ENCODE measurements at regions not wholly inside any gene's neighbourhood (a gene's known extent, or its start where the extent isn't known, plus 50 kb on each side); places are given as distances from the start of the nearest gene placed in this dataset.

DNA sequence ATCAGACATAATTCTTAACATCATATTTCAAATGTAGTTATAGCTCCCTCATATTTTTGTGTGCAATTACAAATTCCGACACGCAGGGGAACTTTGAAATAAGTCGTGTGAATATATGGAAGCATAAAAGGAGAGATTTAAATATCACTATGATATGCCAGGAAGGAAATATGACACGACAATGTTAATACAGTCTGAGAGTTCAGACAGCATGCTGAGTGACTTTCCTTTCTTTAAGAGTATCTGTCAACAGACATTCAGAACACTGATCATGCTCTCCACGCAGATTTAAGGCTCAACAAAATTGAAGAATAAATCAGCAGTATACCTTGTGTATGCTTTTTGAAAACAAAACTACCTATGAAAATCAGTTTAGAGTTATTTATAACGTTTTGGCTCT is 232.6 kb upstream of the CARD18 start:
- H3K4me3 ChIP-seq: no peak overlapping the region
- DNase-seq (ENCODE audit: low read depth, low spot score) (no peak), FAIRE-seq (no peak), ATAC-seq (no peak)
- POLR2A ChIA-PET: no interaction called here
- WGBS (ENCODE audit: insufficient coverage, insufficient replicate concordance, low lambda C conversion rate, missing lambda C conversion rate): 33% methylated on average over 6 of the region's 6 CpGs
- no peaks in the 10 kb centered on the region for H4K20me1 ChIP-seq (ENCODE audit: control insufficient read depth, insufficient read depth)
- intact Hi-C loops (cut with micrococcal nuclease; ENCODE audit: unreplicated experiment): no loop called here
- RAD21 ChIA-PET (ENCODE audit: unreplicated experiment): no interaction called here
- CTCF ChIA-PET: no interaction called here
- H3K4me2 ChIP-seq (ENCODE audit: control insufficient read depth, insufficient read depth): no peak overlapping the region
- H3K27me3 ChIP-seq (replicated peaks in 1 of 2; ENCODE audit: control insufficient read depth in 2 of 2, insufficient read depth in 2 of 2, low read length in 1 of 2): no peaks in the 10 kb centered on the region
- BruUV-seq (replicated peaks): no TSS peak
- no peaks in the 10 kb centered on the region for H3K79me2 ChIP-seq (ENCODE audit: control insufficient read depth, insufficient read depth, low read length)
- no peaks in the 10 kb centered on the region for H3K36me3 ChIP-seq (ENCODE audit: control insufficient read depth in 2 of 2, insufficient read depth in 2 of 2, low read length in 1 of 2)
- in situ Hi-C loops (cut with MboI): no loop called here
- H3K9me3 ChIP-seq (replicated peaks; ENCODE audit: control insufficient read depth, insufficient read depth, low read length): no peaks in the 10 kb centered on the region
- no peak overlapping the region for H3K9ac ChIP-seq (ENCODE audit: control insufficient read depth, insufficient read depth, low read length)
- H3K27ac ChIP-seq (ENCODE audit: control insufficient read depth, insufficient read depth): no peak overlapping the region
- H2AFZ ChIP-seq (ENCODE audit: control insufficient read depth, low read depth, low read length): no peak overlapping the region
- H3K4me1 ChIP-seq (ENCODE audit: control insufficient read depth, insufficient read depth, low read length): no peaks in the 10 kb centered on the region
- SMC1A ChIA-PET (ENCODE audit: uncharacterized antibody, unreplicated experiment): no interaction called here
- TF ChIP-seq POLR2AphosphoS2 (IDR thresholded peaks at IDR 0.05; ENCODE audit: low read depth, low read length) (no peak), KAT2A (conservative IDR thresholded peaks at IDR 0.05; ENCODE audit: control insufficient read depth, low read depth, low read length) (no peak), SP1 (IDR thresholded peaks at IDR 0.05; ENCODE audit: low read depth, low read length) (no peak), RELA (IDR thresholded peaks at IDR 0.05; ENCODE audit: borderline replicate concordance, partially characterized antibody) (no peak), SMARCA5 (IDR thresholded peaks at IDR 0.05) (no peak), KDM1A (IDR thresholded peaks at IDR 0.05; ENCODE audit: borderline replicate concordance) (no peak), ZNF384 (IDR thresholded peaks at IDR 0.05; ENCODE audit: borderline replicate concordance, low read depth, low read length) (no peak), LARP7 (IDR thresholded peaks at IDR 0.05) (no peak), RBBP5 (conservative IDR thresholded peaks at IDR 0.05) (no peak), EED (IDR thresholded peaks at IDR 0.05; ENCODE audit: low read depth) (no peak), BMI1 (IDR thresholded peaks at IDR 0.05; ENCODE audit: borderline replicate concordance) (no peak), POU2F2 (IDR thresholded peaks at IDR 0.05; ENCODE audit: borderline replicate concordance, low read depth, low read length) (no peak)
- TF ChIP-seq, protein P1, sequence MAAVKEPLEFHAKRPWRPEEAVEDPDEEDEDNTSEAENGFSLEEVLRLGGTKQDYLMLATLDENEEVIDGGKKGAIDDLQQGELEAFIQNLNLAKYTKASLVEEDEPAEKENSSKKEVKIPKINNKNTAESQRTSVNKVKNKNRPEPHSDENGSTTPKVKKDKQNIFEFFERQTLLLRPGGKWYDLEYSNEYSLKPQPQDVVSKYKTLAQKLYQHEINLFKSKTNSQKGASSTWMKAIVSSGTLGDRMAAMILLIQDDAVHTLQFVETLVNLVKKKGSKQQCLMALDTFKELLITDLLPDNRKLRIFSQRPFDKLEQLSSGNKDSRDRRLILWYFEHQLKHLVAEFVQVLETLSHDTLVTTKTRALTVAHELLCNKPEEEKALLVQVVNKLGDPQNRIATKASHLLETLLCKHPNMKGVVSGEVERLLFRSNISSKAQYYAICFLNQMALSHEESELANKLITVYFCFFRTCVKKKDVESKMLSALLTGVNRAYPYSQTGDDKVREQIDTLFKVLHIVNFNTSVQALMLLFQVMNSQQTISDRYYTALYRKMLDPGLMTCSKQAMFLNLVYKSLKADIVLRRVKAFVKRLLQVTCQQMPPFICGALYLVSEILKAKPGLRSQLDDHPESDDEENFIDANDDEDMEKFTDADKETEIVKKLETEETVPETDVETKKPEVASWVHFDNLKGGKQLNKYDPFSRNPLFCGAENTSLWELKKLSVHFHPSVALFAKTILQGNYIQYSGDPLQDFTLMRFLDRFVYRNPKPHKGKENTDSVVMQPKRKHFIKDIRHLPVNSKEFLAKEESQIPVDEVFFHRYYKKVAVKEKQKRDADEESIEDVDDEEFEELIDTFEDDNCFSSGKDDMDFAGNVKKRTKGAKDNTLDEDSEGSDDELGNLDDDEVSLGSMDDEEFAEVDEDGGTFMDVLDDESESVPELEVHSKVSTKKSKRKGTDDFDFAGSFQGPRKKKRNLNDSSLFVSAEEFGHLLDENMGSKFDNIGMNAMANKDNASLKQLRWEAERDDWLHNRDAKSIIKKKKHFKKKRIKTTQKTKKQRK (IDR thresholded peaks at IDR 0.05; ENCODE audit: low read depth, low read length): no peak
- TF ChIP-seq, protein P2, sequence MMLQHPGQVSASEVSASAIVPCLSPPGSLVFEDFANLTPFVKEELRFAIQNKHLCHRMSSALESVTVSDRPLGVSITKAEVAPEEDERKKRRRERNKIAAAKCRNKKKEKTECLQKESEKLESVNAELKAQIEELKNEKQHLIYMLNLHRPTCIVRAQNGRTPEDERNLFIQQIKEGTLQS (IDR thresholded peaks at IDR 0.05; ENCODE audit: borderline replicate concordance, extremely low read depth, low read depth, low read length): no peak
- TF ChIP-seq, protein P3, sequence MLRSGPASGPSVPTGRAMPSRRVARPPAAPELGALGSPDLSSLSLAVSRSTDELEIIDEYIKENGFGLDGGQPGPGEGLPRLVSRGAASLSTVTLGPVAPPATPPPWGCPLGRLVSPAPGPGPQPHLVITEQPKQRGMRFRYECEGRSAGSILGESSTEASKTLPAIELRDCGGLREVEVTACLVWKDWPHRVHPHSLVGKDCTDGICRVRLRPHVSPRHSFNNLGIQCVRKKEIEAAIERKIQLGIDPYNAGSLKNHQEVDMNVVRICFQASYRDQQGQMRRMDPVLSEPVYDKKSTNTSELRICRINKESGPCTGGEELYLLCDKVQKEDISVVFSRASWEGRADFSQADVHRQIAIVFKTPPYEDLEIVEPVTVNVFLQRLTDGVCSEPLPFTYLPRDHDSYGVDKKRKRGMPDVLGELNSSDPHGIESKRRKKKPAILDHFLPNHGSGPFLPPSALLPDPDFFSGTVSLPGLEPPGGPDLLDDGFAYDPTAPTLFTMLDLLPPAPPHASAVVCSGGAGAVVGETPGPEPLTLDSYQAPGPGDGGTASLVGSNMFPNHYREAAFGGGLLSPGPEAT (IDR thresholded peaks at IDR 0.05; ENCODE audit: low read depth): no peak
- TF ChIP-seq, protein P4, sequence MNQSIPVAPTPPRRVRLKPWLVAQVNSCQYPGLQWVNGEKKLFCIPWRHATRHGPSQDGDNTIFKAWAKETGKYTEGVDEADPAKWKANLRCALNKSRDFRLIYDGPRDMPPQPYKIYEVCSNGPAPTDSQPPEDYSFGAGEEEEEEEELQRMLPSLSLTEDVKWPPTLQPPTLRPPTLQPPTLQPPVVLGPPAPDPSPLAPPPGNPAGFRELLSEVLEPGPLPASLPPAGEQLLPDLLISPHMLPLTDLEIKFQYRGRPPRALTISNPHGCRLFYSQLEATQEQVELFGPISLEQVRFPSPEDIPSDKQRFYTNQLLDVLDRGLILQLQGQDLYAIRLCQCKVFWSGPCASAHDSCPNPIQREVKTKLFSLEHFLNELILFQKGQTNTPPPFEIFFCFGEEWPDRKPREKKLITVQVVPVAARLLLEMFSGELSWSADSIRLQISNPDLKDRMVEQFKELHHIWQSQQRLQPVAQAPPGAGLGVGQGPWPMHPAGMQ (IDR thresholded peaks at IDR 0.05; ENCODE audit: borderline replicate concordance): no peak

Data from GM12878 (cell line).